GM21526 (cell line): ENCODE measurements at regions not wholly inside any gene's neighbourhood (a gene's known extent, or its start where the extent isn't known, plus 50 kb on each side); places are given as distances from the start of the nearest gene placed in this dataset.
A peak's percentile ranks its signal among the peaks of the same experiment; 100 is the strongest.
"Not testable (repeated sequence)": the region's sequence is repeated elsewhere in the genome, so short reads cannot be mapped to it uniquely, and the experiment has no call there.

ENCODE experiments used
- ATAC-seq: cut with Tn5 transposase; IDR thresholded peaks from one replicate; pipeline ENCODE4 v1.9.1; 2021; ENCODE audit warnings: moderate library complexity; ENCODE audit not compliant: unreplicated experiment, low FRiP score

- ATAC-seq, result no peak
Observed at GRCh38 chrX:128992107-128992971, 531.0 kb downstream of the SMARCA1 start.

GRCh38 chrX:128975745-128976144, 547.5 kb downstream of the SMARCA1 start:
- peak; percentile 86 for ATAC-seq

GRCh38 chrX:128973033-128973432, 550.3 kb downstream of the SMARCA1 start:
- ATAC-seq, result no peak

GRCh38 chrX:128961290-128961689, 562.0 kb downstream of the SMARCA1 start:
- ATAC-seq, result no peak

- ATAC-seq, result not testable (repeated sequence)
Observed at GRCh38 chrX:128954697-128955096, 568.6 kb downstream of the SMARCA1 start.

GRCh38 chrX:128931071-128931470, 592.2 kb downstream of the SMARCA1 start:
- ATAC-seq, result no peak

- no peak for ATAC-seq
Observed at GRCh38 chrX:128929271-128930057, 593.8 kb downstream of the SMARCA1 start.

- no peak for ATAC-seq
Observed at GRCh38 chrX:128928636-128929035, 594.7 kb downstream of the SMARCA1 start.

- no peak for ATAC-seq
Observed at GRCh38 chrX:128927363-128927762, 595.9 kb downstream of the SMARCA1 start.

GRCh38 chrX:128906753-128907152, 616.5 kb downstream of the SMARCA1 start:
- ATAC-seq, result no peak

GRCh38 chrX:128901018-128901417, 622.3 kb downstream of the SMARCA1 start:
- ATAC-seq, result no peak

- ATAC-seq, result no peak
Observed at GRCh38 chrX:128897621-128898020, 625.7 kb downstream of the SMARCA1 start.

GRCh38 chrX:128891554-128891953, 631.7 kb downstream of the SMARCA1 start:
- no peak for ATAC-seq

- ATAC-seq, result no peak
Observed at GRCh38 chrX:128884430-128884829, 638.9 kb downstream of the SMARCA1 start.

GRCh38 chrX:128883650-128884049, 639.6 kb downstream of the SMARCA1 start:
- no peak for ATAC-seq

- ATAC-seq, result no peak
Observed at GRCh38 chrX:128870361-128870760, 652.9 kb downstream of the SMARCA1 start.

- no peak for ATAC-seq
Observed at GRCh38 chrX:128862557-128862956, 660.7 kb downstream of the SMARCA1 start.

- ATAC-seq, result no peak
Observed at GRCh38 chrX:128848374-128848773, 674.9 kb downstream of the SMARCA1 start.

GRCh38 chrX:128846385-128846784, 676.9 kb downstream of the SMARCA1 start:
- no peak for ATAC-seq

- no peak for ATAC-seq
Observed at GRCh38 chrX:128818690-128819089, 704.6 kb downstream of the SMARCA1 start.

GRCh38 chrX:128816919-128817318, 706.4 kb downstream of the SMARCA1 start:
- no peak for ATAC-seq

GRCh38 chrX:128807367-128807766, 715.9 kb downstream of the SMARCA1 start:
- no peak for ATAC-seq
